ENCODE measurements at regions not wholly inside any gene's neighbourhood (a gene's known extent, or its start where the extent isn't known, plus 50 kb on each side); places are given as distances from the start of the nearest gene placed in this dataset.

DNA sequence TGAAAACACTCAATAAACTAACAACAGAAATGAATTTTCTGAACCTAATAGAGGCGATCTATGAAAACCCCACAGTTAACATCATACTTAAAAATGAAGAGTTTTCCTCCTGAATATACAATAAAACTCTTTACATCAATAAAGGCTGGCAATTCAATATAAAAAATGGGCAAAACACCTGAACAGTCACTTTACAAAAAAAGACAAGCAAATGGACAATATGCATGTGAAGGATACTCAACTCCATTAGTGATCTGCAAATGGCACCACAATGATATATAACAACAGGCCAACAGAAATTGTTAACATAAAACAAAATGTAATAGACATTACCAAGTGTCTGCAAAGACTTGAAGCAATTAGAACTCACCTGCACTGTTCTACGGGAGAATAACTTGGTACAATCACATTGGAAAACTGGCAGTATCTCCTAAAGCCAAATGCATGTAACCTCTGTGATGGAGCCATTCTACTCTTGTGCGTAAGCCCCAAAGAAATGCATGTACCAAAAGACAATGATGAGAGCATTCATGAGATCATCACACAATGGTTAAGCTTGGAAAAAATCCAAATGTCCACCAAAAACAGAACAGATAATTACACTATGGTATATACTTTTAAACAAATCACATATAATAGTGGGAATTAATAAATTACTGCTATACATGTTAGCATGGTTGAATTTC is 433.4 kb upstream of the MAF start:
- DNase-seq, result no peak

- DNase-seq, result no peak
Observed at GRCh38 chr16:80029761-80030481, 429.4 kb upstream of the MAF start.

DNA sequence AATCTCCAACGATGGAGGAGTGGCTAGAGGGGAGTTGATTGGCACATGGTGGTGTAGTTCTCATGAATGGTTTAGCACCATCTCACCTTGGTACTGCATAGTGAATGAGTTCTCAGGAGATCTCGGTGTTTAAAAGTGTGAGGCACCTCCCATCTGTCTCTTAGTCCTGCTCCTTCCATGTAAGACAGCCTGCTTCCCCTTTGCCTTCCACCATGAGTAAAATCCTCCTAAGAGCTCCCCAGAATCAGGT is 428.8 kb upstream of the MAF start:
- no peak for DNase-seq

DNA sequence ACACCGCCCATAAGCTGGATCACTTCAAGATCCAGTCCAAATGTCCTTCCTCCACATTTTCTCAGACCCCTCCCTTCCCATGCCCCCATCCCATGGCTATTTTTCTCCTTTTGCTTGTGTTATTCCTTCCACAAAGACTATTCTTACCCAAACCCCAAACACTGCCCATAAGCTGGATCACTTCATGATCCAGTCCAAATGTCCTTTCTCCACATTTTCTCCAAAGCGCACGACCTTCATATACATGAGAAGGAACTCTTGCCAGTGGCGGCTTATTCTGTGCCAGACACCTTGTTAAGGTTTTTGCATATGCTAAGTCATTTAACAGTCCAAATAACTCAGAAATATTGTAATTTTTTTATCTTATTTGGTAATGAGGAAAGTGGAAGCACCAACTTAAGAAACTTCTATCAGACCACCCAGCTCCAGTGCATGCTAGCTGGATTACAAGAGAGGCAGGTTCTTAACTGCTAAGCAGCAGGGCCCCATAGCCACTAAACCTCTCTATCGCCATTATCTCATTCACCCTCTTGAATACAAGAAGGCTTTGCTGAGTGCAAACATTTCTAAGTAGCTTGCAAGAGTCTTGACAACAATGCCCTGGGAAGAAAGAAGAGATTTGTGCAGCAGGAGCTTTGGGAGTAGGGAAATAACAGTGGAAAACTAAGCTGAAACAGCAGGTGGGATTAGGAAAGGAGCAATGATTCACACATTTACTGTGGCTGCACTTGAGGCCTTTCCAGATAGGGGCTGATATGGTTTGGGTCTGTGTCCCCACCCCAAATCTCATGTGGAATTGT is 428.2 kb upstream of the MAF start:
- DNase-seq, result no peak

- no peak for DNase-seq
Observed at GRCh38 chr16:80027007-80027965, 426.7 kb upstream of the MAF start.

DNA sequence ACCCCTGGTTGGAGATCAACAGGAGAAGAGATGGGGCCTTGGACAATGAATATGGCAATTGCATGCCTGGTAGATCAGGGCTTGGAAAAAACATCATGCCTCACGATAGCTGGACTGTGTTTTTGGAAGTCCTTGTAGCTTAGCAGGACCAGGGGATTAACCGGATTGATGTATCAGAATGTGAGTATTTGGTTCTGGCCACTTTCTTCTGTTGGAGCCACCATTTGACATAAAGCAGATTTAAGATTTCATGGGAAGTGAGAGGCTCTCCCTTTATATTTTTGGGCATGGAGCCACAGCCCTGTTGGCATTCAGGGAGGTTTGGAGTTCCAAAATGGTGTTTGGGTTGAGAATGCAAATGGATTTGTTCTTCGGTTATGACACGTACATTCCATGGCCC is 424.7 kb upstream of the MAF start:
- DNase-seq, result no peak

DNA sequence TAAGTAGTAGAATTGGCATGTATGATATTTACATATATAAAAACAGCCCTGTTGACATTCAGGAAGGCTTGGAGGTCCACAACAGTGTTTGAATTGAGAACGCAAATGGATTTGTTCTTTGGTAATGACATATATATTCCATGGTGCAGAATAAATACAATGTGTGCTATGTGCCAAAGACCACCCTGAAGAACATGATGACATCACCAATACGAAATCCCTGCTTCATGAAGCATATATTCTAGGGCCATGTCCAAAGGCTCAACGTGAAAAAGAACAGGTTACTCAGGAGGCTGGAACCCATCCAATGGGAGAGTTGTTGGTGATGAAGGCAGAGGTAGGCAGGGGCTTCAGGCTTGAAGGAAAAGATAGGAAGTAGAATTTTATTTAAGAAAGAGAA is 423.9 kb upstream of the MAF start:
- DNase-seq, result no peak

GRCh38 chr16:80023865-80024264 is 423.3 kb upstream of the MAF start:
- DNase-seq, result no peak

DNA sequence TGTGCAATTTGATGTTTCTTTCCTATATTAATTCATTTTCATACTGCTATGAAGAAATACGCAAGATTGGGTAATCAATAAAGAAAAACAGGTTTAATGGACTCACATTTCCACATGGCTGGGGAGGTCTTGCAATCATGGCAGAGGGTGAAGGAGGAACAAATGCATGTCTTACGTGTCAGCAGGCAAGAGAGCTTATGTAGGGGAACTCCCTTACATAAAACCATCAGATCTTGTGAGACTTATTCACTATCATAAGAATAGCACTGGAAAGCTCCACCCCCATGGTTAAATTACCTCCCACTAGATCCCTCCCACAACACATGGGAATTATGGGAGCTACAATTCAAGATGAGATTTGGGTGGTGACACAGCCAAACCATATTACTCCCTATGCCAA is 418.9 kb upstream of the MAF start:
- no peak for DNase-seq

DNA sequence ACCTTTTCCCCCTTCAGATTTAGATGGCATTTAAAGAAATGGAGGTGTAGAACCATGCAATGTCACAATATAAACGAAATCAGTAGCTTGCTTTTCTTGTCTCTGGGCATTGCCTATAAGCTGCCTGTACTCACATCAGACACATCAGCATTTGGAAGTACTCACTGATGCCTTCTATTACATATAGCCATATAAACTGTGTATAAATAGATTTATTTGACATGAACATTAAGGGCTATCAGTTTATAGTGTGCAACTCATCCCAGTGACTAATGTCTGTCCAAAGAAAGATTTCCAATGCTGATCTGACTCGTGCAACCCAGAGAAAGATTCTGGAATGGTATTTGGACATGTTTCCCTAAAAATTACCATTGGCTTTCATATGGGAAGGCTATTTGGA is 417.9 kb upstream of the MAF start:
- no peak for DNase-seq

- DNase-seq, result no peak
Observed at GRCh38 chr16:80016731-80017326, 416.3 kb upstream of the MAF start.

GRCh38 chr16:80015566-80015965 is 415.0 kb upstream of the MAF start:
- no peak for DNase-seq

- no peak for DNase-seq
Observed at GRCh38 chr16:80014241-80014939, 413.9 kb upstream of the MAF start.

DNA sequence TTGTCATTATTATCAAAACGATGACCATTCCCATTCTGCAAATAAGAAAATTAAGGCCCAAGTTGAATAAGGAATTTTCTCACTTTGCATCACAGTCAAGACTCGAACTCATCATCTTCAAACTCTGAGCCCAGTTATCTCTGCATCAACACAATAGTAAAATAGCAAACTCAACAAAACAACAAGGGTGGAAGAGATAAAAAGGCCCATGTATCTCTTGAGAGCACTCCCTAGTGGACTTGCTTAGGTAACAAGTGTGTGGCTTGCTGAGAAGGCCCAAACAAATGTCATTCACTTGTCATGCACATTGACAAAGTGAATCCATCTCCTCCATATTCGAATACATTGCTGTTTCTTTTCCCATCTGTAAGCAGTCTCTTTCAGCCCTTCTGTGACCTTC is 412.0 kb upstream of the MAF start:
- no peak for DNase-seq

GRCh38 chr16:80009971-80010659 is 409.6 kb upstream of the MAF start:
- no peak for DNase-seq

DNA sequence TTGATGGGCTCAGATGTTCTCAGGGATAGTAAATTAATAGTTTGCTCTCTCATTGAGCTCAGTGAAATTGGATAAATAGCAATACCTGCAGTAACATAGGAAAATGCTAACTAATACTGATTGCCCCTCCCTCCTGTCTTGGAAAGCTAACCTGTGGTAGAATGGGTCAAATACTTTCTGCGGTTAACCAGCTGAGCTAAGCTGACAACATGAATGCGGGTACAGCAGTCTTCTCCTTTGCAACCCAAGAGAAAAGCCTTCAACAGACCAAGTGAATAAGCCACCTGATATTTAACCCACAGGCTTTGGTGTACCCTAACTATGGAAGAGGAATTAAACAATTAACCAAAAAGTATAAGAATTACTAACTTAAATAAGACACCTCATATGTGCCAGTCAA is 408.3 kb upstream of the MAF start:
- DNase-seq, result no peak

GRCh38 chr16:80007231-80007630 is 406.7 kb upstream of the MAF start:
- no peak for DNase-seq

GRCh38 chr16:80006241-80007215 is 406.0 kb upstream of the MAF start:
- DNase-seq, result no peak

DNA sequence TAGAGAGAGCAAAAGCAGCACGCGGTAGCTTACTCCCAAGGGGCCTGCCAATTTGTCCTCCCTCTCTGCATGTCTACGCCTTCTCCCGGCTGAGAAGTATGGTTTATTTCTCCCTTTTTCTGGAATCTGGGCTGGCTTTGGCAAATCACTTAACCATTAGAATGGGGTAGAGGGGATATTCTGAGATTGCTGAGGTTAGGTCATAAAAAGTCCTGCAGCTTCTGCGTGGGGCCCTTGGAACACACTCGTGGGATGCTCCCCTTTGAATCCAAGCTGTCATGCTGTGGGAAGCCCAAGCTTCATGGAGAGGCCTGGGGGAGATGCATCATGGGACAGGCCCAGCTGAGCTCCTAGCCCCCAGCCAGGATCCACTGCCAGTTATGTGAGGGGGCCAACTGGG is 403.6 kb upstream of the MAF start:
- DNase-seq, result no peak

- no peak for DNase-seq
Observed at GRCh38 chr16:80002261-80002660, 401.7 kb upstream of the MAF start.

All from KG1 (cell line).